Parathyroid adenoma (tissue), 2 donors: ENCODE measurements at regions not wholly inside any gene's neighbourhood (a gene's known extent, or its start where the extent isn't known, plus 50 kb on each side); places are given as distances from the start of the nearest gene placed in this dataset.

Source experiments
- H2AFZ ChIP-seq: fragments of 300-600 bp; sonication (generic); one replicate; pipeline ENCODE4 v1.7.0; 2017; ENCODE audit warnings: antibody characterized with exemption, mild to moderate bottlenecking
- H3K27ac ChIP-seq: fragments of 300-600 bp; sonication (generic); one replicate; pipeline ENCODE4 v1.7.0; 2017
- H3K27me3 ChIP-seq: fragments of 300-600 bp; sonication (generic); one replicate; pipeline ENCODE4 v1.7.0; 2017; ENCODE audit warnings: low read length; ENCODE audit not compliant: control insufficient read depth, insufficient read depth
- H3K36me3 ChIP-seq: fragments of 300-600 bp; sonication (generic); one replicate; pipeline ENCODE4 v1.7.0; 2017; ENCODE audit warnings: low read length; ENCODE audit not compliant: control insufficient read depth, insufficient read depth
- H3K4me1 ChIP-seq: fragments of 300-600 bp; sonication (generic); one replicate; pipeline ENCODE4 v1.7.0; 2017; ENCODE audit warnings: control low read depth
- H3K4me2 ChIP-seq: fragments of 300-600 bp; sonication (generic); one replicate; pipeline ENCODE4 v1.7.0; 2017; ENCODE audit warnings: low read length
- H3K4me3 ChIP-seq: fragments of 300-600 bp; sonication (generic); one replicate; pipeline ENCODE4 v1.7.0; 2017; ENCODE audit warnings: low read depth, low read length
- H3K79me2 ChIP-seq: fragments of 300-600 bp; sonication (generic); one replicate; pipeline ENCODE4 v1.7.0; 2017; ENCODE audit warnings: control low read depth
- H3K9ac ChIP-seq: fragments of 300-600 bp; sonication (generic); one replicate; pipeline ENCODE4 v1.7.0; 2017; ENCODE audit warnings: mild to moderate bottlenecking
- H3K9me3 ChIP-seq: fragments of 300-600 bp; sonication (generic); one replicate; pipeline ENCODE4 v1.7.0; 2017; ENCODE audit warnings: low read length; ENCODE audit not compliant: control insufficient read depth
- CTCF ChIP-seq: fragments of 300-600 bp; sonication (generic); IDR thresholded peaks from one replicate; pipeline ENCODE4 v1.7.0; 2017; ENCODE audit warnings: antibody characterized with exemption, mild to moderate bottlenecking
- donor health status: primary hyperparathyroidism.

DNA sequence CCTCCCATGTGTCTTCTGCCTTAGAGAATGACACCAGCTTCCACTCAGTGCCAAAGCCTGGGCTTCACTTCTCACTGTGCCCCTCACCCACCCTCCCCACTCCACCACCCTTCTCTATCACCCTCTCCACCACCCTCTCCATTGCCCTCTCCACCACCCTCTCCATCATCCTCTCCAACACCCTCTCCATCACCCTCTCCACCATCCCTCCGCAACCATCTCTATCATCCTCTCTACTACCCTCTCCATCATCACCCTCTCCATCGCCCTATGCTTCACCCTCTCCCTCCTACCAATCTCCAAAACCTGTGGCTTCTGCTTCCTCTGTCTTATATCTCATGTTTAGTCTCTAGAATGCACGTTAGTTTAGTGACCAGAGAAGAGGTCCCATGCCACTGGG lies 91.0 kb upstream of the TMEM72 start:
- Histone ChIP-seq H3K4me3 (no peak overlapping the region), H3K79me2 (no peaks in the 10 kb centered on the region), H3K27me3 (no peaks in the 10 kb centered on the region), H3K4me1 (no peaks in the 10 kb centered on the region), H3K36me3 (no peaks in the 10 kb centered on the region), H3K9ac (no peak overlapping the region), H2AFZ (no peak overlapping the region), H3K4me2 (no peak overlapping the region), H3K27ac (no peak overlapping the region), H3K9me3 (no peaks in the 10 kb centered on the region)
- no peak for TF ChIP-seq CTCF

GRCh38 chr10:44821290-44821689 lies 89.8 kb upstream of the TMEM72 start:
- TF ChIP-seq CTCF: no peak
- Histone ChIP-seq H3K36me3 (no peaks in the 10 kb centered on the region), H3K4me1 (no peaks in the 10 kb centered on the region), H3K79me2 (no peaks in the 10 kb centered on the region), H3K4me2 (no peak overlapping the region), H3K4me3 (no peak overlapping the region), H3K27ac (no peak overlapping the region), H3K9me3 (no peaks in the 10 kb centered on the region), H3K27me3 (no peaks in the 10 kb centered on the region), H3K9ac (no peak overlapping the region), H2AFZ (no peak overlapping the region)

DNA sequence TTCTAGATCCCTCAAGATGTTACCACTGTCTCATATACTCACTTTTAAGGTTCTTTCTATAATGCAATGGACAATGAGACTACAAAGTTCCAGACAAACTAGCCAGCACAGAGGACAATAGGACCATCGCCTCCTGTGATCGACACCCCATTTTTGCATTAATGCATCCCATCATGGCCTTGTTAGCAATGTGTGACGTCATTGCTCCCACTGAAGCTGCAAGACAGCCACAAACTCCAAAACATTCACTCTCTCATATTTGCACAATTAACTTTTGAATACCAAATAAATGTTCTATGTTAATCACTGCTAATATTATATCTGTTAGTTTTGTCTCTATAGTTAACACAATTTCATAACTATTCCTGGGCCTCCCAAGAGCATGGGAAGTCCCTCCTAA lies 88.8 kb upstream of the TMEM72 start:
- TF ChIP-seq CTCF: no peak
- H3K9ac ChIP-seq: no peak overlapping the region
- H3K9me3 ChIP-seq: no peaks in the 10 kb centered on the region

DNA sequence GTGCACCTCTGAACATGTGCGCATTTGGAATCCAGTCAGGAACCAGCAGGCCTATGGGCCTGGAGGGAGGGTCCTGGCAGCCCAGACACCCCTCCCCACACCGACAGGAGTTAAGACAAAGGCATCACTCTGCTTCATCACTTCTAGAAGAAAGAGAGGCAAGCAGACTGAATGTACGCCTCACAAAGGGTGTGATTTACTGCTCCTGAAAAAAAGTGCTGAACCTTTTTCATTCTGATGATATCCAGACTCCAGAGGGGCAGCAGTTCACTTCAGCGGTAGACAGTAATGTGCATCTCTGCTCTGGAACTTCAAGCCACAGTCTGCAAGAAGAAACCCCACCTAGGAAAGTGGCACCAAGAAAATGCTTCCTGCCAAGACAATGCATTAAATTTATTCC lies 88.2 kb upstream of the TMEM72 start:
- Histone ChIP-seq H3K36me3 (no peaks in the 10 kb centered on the region), H2AFZ (no peak overlapping the region), H3K4me2 (no peak overlapping the region), H3K4me3 (no peak overlapping the region), H3K9ac (no peak overlapping the region), H3K27ac (no peak overlapping the region), H3K27me3 (no peaks in the 10 kb centered on the region), H3K9me3 (no peaks in the 10 kb centered on the region), H3K4me1 (no peaks in the 10 kb centered on the region), H3K79me2 (no peaks in the 10 kb centered on the region)
- no peak for TF ChIP-seq CTCF

More for the DNA sequence above, 88.8 kb upstream of the TMEM72 start:
- Histone ChIP-seq H2AFZ (no peak overlapping the region), H3K27ac (no peak overlapping the region), H3K27me3 (no peaks in the 10 kb centered on the region), H3K36me3 (no peaks in the 10 kb centered on the region), H3K79me2 (no peaks in the 10 kb centered on the region), H3K4me1 (no peaks in the 10 kb centered on the region), H3K4me3 (no peak overlapping the region), H3K4me2 (no peak overlapping the region)

DNA sequence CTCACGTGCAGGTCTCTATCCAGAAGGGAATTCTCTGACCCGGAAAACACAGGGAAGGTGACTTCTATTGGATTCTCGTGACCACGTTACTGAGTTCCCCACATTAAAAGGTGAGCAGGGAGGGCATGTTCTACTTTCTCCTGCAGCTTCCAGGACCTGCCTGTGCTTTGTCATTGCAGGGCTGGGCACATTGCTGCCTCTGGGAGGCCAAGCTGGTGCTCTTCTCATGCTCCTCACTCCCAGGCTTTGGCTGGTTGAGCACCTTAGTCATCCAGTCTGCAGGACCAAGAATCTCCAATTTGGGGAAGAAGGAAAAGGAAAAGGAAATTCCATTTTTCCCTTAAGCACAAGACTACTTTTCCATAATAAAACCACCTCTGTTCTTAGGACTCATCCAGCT lies 86.5 kb upstream of the TMEM72 start:
- H3K27ac ChIP-seq: no peak overlapping the region
- H3K9me3 ChIP-seq: no peaks in the 10 kb centered on the region
- H3K4me2 ChIP-seq: no peak overlapping the region
- no peaks in the 10 kb centered on the region for H3K4me1 ChIP-seq
- H3K4me3 ChIP-seq: no peak overlapping the region
- no peak overlapping the region for H2AFZ ChIP-seq
- H3K79me2 ChIP-seq: no peaks in the 10 kb centered on the region
- H3K36me3 ChIP-seq: no peaks in the 10 kb centered on the region
- H3K9ac ChIP-seq: no peak overlapping the region
- no peak for TF ChIP-seq CTCF
- no peaks in the 10 kb centered on the region for H3K27me3 ChIP-seq
